DND-41 (cell line): ENCODE measurements at regions not wholly inside any gene's neighbourhood (a gene's known extent, or its start where the extent isn't known, plus 50 kb on each side); places are given as distances from the start of the nearest gene placed in this dataset.

Experiments
- EZH2 ChIP-seq: IDR thresholded peaks from 3 replicates; pipeline ENCODE4 v1.6.1; 2012; ENCODE audit warnings: borderline replicate concordance, low read depth, mild to moderate bottlenecking, moderate library complexity, low read length, inconsistent platforms; ENCODE audit not compliant: severe bottlenecking
- TF ChIP-seq, protein P1 (sequence below): IDR thresholded peaks from 2 replicates; pipeline ENCODE4 v1.5.1; 2012; ENCODE audit warnings: borderline replicate concordance, low read length, moderate library complexity, mild to moderate bottlenecking; ENCODE audit not compliant: poor library complexity, severe bottlenecking; ENCODE audit errors: extremely low read depth

DNA sequence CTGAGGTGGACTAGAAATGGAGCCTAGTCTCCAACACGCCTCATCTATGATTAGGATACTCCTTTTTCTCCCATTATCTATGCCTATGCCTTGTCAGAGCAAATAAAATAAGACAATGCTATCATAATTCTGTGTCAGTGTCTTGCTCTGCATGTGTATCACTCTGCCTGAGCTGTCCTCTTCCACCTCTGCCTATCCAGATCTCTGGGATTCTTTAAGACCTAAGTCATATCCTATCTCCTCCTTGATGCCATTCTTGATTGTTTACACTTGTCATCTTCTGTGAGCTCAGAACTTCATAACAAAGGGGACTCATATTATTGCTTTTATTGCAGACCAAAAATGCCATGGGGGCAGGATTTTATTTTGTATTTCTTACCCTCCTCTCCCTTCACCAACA, 351.2 kb upstream of the C9orf72 start:
- TF ChIP-seq, protein P1, sequence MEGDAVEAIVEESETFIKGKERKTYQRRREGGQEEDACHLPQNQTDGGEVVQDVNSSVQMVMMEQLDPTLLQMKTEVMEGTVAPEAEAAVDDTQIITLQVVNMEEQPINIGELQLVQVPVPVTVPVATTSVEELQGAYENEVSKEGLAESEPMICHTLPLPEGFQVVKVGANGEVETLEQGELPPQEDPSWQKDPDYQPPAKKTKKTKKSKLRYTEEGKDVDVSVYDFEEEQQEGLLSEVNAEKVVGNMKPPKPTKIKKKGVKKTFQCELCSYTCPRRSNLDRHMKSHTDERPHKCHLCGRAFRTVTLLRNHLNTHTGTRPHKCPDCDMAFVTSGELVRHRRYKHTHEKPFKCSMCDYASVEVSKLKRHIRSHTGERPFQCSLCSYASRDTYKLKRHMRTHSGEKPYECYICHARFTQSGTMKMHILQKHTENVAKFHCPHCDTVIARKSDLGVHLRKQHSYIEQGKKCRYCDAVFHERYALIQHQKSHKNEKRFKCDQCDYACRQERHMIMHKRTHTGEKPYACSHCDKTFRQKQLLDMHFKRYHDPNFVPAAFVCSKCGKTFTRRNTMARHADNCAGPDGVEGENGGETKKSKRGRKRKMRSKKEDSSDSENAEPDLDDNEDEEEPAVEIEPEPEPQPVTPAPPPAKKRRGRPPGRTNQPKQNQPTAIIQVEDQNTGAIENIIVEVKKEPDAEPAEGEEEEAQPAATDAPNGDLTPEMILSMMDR: no peak
- TF ChIP-seq EZH2: no peak
